Glomerular visceral epithelial cell (primary cell): ENCODE measurements at regions not wholly inside any gene's neighbourhood (a gene's known extent, or its start where the extent isn't known, plus 50 kb on each side); places are given as distances from the start of the nearest gene placed in this dataset.
"Not testable (repeated sequence)": the region's sequence is repeated elsewhere in the genome, so short reads cannot be mapped to it uniquely, and the experiment has no call there.

Source experiments
- DNase-seq: peaks from one replicate; pipeline ENCODE4 v3.0.0-alpha.2; 2016; ENCODE audit errors: extremely low spot score

DNA sequence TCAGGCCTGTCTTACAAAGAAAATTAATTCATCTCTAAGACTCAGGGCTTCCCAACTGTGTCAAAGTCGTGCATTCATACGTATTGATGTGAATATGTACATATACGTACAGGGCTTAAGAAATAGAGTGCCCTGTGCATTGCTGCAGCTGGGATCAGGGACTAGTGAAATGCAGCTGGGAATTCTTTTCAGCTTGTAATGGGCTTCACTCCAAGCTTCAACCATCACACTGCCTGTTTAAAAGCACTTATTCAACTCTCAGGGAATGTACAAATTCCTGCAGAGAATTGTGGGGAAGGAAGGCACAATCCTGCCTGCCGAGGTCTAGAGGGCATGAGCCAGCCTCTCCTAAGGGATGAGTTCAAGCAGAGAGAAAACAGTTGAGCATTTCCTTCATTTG is 59.6 kb upstream of the MAN2A1 start:
- DNase-seq: no peak

DNA sequence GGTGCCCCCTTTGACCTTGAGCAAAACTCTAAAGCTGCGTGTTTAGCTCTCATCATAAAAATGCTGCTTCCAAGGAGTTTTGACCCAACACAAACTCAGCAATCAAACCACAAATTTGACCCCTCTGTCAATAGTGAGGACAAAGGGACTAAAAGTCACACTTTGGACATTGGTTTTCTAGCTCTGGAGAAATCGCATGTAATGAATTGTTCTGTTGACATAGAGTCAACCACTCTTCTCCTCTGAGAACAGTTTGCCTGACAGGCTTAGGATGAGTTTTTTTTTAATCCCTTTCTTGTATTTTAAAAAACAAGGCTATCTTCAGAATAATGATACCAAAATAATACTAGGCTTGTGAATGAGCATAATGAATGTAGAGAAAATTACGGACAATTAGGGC is 61.1 kb upstream of the MAN2A1 start:
- no peak for DNase-seq

DNA sequence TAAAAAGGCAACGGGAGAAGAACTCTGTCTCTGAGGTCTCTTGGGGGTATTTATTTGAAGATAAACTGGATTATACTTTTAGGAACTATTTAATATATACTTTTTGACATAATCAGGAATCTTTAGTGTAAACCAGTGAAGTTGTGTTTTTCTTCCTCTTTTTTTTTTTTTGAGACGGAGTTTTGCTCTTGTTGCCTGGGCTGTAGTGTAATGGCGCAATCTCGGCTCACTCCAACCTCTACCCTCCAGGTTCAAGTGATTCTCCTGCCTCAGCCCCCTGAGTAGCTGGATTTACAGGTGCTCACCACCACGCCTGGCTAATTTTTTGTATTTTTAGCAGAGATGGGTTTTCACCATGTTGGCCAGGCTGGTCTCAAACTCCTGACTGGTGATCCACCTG is 68.5 kb upstream of the MAN2A1 start:
- not testable (repeated sequence) for DNase-seq

DNA sequence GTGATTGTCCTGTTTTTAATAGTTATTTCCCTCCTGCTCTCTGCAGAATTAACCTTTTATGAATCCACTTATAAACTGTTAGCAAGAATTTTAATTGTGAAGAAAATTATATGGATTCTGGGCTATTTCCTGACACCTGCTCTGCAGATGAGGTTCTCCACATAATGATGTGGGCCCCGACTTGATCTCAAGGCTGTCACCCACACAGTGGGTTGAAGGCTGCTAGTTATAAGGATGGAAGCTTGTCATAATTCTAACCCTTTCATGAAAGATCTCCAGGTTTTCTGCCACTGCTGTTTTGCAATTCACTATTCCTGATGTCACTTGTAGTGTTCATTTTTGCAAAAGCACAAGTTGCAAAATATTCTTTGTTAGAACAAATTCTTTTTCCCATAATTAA is 69.1 kb upstream of the MAN2A1 start:
- DNase-seq: no peak

DNA sequence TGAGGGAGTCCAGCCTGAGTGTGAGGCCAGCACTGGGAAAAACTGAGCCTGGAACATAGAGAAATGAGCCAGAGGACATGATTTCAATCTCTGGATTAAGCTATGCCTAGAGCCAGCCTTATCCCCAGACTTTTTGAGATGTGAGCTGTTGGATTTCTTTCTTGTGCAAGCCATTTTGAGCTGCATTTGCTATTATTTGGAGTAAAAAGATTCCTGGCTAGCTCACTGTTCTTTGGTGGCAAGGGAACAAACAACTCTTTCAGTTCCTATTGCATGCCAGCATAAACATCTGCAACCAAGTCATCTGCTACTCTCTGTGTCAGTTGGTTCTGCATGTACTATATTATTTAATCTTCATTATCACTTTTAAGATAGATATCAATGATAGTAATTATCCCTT is 70.1 kb upstream of the MAN2A1 start:
- no peak for DNase-seq

DNA sequence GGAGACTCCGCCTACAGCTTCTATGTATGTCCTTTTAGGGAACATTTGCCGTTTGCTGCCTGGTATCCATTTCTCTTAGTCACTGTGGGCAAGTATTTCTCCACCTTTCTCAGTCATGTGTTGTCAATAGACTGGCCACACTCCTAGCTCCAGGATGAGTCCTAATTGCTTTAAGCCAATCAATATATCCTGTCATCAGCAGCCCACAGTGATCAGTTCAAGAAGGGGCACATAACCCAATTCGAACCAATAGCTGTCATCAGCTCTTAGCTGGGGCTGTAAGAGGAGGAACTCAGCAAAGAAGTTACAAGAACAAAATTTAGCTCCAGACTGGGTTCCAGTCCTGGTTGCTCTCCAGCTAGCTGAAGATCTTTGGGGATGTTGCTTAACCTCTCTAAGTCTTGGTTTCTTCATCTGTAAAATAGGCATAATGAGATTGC is 70.7 kb upstream of the MAN2A1 start:
- DNase-seq: no peak

DNA sequence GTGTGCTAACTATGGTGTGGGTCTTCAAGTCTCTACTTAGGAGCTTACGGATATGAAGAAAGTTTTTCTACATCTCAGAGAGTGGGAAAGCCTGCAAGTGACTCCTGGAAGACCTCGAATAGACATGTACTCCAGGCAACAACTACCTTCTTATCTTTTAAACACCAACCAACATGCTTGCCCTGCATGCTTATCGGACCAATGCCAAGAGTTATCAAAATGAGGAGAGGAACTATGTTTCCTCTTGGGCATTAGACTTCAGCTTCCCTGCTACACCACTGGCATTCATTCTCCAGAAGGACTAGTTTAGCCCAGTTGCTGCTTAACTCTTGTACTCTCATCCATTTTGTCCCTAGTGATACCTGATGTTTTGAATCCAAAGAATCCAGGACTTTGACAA is 74.7 kb upstream of the MAN2A1 start:
- no peak for DNase-seq

DNA sequence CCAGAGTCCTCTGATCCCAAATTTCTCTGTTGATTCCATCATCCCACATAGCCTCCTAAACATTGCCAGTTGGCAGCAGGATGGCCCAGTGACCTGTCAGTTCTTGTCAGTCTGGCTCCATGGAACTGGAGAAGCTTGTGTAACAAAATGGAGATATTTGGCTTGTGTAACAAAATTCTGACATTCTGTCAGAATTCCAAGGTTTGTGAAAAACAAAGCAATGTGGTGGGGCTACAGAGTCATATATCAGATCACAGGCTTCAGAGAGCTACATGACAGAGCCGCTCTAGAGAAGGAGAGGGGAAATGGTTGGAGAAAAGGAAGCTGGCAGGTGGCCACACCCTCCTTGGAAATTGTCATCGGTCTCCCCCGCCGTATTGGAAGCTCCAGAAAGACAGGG is 75.4 kb upstream of the MAN2A1 start:
- no peak for DNase-seq

DNA sequence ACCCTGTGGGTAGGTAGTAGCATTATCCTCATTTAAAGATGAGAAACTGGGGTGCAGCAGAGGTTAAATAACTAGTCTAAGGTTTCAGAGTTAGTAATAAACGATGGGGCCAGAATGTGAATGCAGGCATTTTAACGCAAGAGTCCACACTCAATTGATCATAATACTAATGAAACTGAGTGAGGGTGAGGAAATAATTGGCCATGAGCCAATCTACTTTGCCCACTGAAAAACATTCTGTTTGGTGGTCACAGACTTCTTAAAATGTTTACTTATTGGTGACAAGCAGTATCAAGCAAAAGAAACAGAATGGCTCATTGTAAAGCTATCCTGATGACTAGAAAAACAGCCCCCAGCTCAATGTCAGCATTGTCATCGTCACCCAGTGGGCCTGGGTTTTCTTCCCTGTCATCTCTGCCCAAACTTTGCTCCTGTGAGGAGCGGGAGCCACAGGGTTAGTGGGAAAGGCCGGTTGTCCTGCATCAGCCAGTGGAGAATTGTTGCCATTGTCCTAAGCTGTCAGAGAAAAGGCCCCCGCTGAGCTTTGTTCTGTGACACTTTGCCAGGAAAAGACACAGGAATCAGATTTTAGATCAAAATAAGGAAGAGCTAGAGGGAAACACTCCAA is 77.3 kb upstream of the MAN2A1 start:
- no peak for DNase-seq

DNA sequence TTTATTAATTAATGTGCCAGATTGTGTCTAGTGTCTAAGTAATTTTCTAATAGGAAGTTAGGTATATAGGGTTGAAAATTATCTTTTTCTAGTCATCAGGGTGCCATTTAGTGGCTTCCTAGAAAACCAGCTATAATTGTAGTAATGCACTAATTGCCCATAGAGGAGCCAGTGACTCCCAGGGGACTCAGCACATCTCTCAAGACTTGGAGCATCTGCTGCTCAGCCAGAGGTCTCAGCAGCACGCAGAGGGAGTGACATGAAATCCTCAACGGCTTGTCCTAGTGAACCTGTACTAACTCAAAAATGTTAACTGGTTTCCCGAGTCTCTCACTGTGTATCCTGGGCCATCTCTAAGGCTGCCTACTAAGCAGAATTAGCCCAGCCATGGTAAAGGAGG is 78.2 kb upstream of the MAN2A1 start:
- no peak for DNase-seq

DNA sequence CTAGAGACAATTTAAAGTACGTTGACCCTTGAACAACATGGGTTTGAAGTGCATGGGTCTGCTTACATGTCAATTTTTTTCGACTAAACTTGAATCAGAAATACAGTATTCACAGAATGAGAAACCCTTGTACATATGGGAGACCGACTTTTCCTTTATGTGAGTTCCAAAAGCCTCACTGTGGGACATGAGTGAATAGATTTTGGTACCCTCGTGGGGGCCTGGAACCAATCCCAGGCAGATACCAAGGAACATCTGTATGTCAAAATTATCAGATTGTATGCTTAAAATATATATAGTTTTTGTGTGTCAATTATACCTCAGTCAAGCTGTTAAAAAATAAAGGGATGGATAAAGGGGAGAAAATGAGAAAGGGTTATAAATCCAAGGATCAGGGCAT is 78.7 kb upstream of the MAN2A1 start:
- no peak for DNase-seq

DNA sequence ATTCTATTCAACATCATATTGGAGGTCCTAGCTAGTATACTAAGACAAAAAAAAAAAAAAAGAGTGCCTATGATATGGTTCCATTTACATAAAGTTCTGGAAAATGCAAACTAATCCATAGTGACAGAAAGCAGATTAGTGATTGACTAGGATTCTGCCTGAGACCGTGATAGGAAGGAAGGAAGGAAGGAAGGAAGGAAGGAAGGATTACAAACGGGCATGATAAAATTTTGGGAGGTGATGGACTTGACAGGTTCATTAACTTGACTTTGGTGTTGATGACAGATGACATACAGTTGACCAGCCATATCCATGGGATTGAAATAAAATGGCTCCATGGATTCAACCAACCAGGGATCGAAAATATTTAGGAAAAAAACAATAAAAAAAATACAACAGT is 79.1 kb upstream of the MAN2A1 start:
- DNase-seq: no peak

DNA sequence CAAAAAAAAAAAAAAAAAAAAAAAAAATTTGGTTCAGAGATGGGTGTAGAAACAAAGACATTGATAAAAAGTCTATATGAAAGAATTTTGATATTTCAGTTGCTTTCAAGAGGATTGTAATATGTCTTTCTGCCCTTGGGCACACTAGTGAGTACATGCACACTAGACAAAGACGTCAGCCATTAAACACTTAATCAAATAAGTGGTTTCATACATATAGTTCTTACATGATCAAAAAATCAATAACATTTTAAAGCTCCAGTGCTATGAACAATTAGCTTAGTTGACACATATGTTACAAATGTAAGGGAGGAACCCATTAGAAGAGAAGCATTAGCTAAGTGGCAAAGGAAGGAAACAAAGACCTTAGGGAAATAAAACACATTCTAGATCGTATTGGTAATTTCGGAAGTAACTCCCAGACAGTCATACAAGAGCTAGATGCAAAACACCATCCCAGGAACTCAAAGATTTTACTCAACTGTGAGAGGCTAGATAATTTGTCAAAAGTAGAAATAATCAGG is 84.5 kb upstream of the MAN2A1 start:
- DNase-seq: no peak

DNA sequence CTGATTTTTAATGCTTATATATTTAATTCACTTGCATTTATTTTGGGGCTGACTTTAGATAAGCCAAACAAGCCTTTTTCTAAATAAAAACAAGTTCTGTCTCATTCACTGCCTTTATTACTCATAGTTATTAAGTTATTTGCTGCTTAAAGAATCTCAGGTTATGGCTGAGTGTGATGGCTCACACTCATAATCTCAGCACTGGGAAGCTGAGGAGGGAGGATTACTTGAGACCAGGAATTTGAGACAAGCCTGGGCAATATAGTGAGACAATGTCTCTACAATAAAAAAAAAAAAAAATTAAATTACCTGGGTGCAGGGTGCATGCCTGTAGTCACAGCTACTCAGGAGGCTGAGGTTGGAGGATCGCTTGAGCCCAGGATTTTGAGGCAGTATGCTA is 85.0 kb upstream of the MAN2A1 start:
- DNase-seq: no peak

DNA sequence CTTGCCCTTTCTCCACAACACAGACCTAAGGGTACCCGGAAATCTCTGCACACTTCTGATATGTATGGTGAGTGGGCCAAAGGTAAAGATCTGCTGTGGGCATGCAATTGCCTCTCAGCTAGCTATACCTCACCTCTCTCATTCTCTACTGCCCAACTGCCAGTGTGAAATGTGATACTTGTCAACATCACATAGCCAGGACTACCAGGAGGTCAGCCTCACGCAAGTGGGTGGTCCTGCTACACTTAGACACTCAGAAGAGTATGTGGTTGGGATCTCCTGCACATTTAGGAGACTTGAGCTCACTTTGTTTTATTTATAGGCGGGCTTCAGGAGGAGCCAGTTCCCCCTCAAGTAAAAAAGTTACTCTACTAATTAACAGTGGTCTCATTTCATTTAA is 88.0 kb upstream of the MAN2A1 start:
- no peak for DNase-seq

DNA sequence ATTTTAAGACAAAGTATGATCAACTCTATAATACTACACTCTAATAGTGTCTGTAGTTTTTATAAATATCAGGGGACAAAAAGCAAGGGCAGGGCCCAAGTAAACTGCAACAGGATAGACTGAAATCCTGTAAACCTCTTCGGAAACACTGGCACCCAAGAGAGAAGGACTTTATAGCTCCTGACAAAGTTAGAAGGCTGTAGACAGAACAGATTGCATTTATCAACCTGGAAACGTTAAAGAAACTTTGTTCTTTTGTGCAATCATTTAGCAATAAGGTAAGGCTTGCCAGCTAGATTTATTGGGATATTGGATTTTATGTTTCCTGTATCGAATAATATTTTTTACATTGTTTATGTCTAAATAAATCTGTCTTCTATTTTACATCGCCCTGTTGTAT is 91.8 kb upstream of the MAN2A1 start:
- DNase-seq: no peak

DNA sequence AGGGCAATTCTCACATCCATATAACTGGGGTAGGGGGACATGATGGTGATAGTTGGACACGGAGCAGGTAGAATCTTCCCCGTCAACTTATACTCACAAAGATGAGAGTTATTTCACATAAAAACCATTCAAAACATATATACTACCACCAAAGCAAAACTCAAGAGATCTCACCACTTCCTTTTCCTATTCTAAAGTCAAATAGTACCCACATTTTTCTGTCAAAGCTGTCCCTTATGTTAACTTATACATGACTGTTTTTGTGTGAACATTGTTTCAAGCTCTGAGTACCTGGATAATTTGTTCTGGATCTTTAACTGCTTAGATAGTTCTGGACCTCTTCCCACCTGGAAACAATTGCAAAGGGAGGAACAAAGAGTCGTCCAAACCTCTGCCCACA is 95.5 kb upstream of the MAN2A1 start:
- no peak for DNase-seq

DNA sequence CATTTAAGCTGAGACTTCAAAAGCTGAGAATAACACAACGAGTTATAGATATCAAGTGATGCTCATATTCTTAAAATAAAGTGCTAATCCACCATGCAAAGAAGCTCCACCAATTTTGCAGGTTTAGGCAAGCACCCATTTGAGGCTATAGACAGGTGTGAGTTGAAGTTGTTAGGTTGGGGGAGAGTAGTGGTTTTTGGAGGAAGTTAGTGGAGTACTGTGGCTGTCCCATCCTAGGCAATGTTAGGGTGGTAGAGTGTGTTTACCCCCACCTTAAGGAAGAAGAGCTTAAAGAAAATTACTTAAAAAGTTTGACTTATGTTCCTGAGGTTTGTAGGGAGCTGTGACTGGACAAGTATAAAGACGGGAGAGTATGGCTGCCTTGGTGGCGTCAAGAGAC is 98.9 kb upstream of the MAN2A1 start:
- DNase-seq: no peak

DNA sequence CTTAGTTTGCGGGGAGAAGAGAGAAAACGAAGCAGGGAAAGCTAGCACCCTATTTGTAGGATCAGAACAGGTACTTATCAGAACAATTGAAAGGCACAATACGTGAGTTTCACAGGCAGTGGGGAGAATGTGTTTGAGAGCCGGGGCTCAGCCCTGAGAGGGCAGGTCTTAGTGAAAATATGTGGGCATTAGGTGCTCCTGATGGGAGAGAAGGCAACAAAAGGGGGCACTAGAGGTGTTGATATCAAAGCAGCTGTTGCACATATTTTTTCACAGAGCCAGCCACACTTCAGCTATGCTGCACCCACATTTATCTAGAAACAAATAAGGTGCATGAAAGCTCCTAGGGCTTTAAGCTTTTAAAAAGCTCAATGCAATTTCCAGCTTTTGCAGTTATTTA is 99.7 kb upstream of the MAN2A1 start:
- DNase-seq: no peak

DNA sequence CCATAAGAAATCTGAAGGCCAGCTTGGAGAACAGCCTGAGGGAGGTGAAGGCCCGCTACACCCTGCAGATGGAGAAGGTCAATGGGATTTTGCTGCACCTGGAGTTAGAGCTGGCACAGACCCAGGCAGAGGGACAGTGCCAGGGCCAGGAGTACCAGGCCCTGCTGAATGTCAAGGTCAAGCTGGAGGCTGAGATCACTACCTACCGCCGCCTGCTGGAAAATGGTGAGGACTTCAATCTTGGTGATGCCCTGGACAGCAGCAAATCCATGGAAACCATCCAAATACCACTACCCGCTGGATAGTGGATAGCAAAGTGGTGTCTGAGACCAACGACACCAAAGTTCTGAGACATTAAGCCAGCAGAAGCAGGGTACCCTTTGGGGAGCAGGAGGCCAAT is 100.5 kb upstream of the MAN2A1 start:
- no peak for DNase-seq

DNA sequence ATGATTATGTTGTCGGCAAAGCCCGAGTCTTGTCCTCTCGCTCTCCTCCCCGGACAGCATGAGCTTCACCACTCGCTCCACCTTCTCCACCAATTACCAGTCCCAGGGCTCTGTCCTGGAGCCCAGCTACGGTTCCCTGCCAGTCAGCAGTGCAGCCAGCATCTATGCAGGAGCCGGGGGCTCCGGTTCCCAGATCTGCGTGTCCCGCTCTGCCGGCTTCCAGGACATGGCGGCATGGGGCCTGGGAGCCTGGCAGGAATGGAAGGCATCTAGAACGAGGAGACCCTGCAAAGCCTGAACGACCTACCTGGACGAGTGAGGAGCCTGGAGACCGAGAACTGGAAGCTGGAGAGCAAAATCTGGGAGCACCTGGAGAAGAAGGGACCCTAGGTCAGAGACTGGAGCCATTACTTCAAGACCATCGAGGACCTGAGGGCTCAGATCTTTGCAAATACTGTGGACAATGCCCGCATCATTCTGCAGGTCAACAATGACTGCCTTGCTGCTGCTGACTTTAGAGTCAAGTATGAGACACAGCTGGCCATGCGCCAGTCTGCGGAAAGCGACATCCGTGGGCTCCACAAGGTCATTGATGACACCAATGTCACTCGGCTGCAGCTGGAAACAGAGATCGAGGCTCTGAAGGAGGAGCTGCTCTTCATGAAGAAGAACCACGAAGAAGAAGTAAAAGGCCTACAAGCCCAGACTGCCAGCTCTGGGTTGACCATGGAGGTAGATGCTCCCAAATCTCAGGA is 101.3 kb upstream of the MAN2A1 start:
- DNase-seq: no peak

DNA sequence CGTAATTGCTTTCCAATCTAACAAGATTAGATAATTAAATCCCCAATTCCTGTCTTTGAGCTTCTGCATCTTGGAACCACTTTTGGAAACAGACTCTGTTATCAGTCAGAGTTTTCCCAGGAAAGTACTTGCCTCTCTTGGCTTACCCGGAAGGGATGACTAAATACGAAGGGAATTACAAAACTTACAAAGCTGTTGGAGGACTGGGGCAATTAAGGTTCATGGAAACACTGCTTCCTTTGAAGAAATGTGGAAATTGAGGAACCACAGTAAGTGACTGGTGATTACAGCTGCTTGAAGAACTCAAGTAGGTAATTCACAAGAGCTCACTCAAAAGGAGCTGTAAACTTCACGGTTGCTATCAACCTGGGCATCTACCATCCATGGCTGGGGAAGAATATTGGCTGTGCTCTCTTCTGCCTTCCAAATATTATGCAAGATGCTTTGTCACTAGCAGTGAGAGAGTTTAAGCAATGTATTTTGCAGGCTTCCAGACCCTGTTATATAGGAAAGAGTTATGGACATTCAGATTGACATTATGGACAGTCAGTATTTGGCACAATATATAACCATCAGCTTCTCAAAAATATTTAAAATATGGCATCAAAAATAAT is 104.6 kb upstream of the MAN2A1 start:
- DNase-seq: no peak

DNA sequence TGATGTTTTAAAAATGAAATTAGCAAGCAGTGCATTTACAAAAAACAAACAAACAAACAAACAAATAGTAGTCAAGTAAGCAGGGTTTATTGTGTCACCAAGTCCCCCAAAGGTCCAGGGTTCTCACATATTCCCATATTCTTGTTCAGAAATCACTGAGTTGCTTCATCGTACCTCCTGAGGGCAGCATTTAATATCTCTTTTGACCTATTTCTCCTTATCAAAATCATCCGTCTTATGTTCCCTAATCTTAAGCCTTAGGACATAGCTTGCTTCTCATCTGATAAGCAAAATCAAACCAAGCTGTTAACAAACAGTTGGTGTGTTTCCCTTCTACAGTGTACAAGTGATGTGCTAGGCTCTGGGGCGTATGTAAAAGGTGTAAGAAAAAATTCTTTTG is 109.5 kb upstream of the MAN2A1 start:
- DNase-seq: no peak
